K562 (cell line): ENCODE measurements at regions not wholly inside any gene's neighbourhood (a gene's known extent, or its start where the extent isn't known, plus 50 kb on each side); places are given as distances from the start of the nearest gene placed in this dataset.

ENCODE experiments used
- ATAC-seq: fragments of 200-7000 bp; cut with Tn5 transposase; 3 replicates; pipeline ENCODE4 v1.9.1; 2020; ENCODE audit warnings: moderate library complexity
- BruUV-seq: library from RNA; stranded (reverse); fragments of 400-500 nt; replicated peaks from 2 replicates; lab custom pipeline; 2021; lab: Mats Ljungman, UMichigan
- CTCF ChIA-PET: fragments of 300-600 bp; formaldehyde crosslinking; extraction: SDS; loops from one replicate; lab custom pipeline; 2021; ENCODE audit warnings: low intra/inter-chr PET ratio; lab: Yijun Ruan, JAX
- POLR2A ChIA-PET: fragments of 300-600, 350-650 bp; sonication (Branson Sonifier 250); formaldehyde crosslinking; extraction: SDS; loops from one replicate; lab custom pipeline; 2021; ENCODE audit warnings: antibody characterized with exemption, inconsistent platforms; lab: Yijun Ruan, JAX
- DNase-seq, 4 experiments: peaks; one replicate each; pipeline versions ENCODE4 v3.0.0 to v3.0.0-alpha.2; 2011 to 2018; ENCODE audit warnings: low spot score in 3 of 4, mixed read lengths in 3 of 4; ENCODE audit errors: extremely low read depth in 1 of 4
- FAIRE-seq: peaks from 2 replicates; lab custom pipeline; 2011; peaks lifted over from hg19 to GRCh38; lab: Jason Lieb, UNC
- H2AFZ ChIP-seq: 2 replicates; pipeline ENCODE4 v1.6.0; 2011; ENCODE audit warnings: low read depth, low read length, control low read depth, inconsistent platforms
- H3K27ac ChIP-seq: fragments of 200-600 bp; 3 replicates; pipeline ENCODE4 v1.8.0; 2011; ENCODE audit warnings: low read depth, mild to moderate bottlenecking, control low read depth, inconsistent platforms, low read length, moderate library complexity, mixed read lengths; ENCODE audit errors: extremely low read depth
- H3K27me3 ChIP-seq, 2 experiments: fragments of 300-600 bp in 1 of 2; 2 replicates in 1 of 2; 3 replicates in 1 of 2; pipeline versions ENCODE4 v1.6.0 to v1.8.0; 2011; ENCODE audit warnings: inconsistent platforms in 2 of 2, low read length in 2 of 2, mild to moderate bottlenecking in 1 of 2, mixed read lengths in 1 of 2, moderate library complexity in 1 of 2; ENCODE audit not compliant: control insufficient read depth in 2 of 2, insufficient read depth in 2 of 2
- H3K36me3 ChIP-seq: fragments of 300-600 bp; 3 replicates; pipeline ENCODE4 v1.8.0; 2011; ENCODE audit warnings: mild to moderate bottlenecking, low read length, inconsistent platforms; ENCODE audit not compliant: control insufficient read depth, insufficient read depth
- H3K4me1 ChIP-seq, 2 experiments: fragments of 200-600 bp in 1 of 2; replicated peaks in 1 of 2; 2 replicates in 1 of 2; 3 replicates in 1 of 2; pipeline versions ENCODE4 v1.5.1 to v1.8.0; 2011; ENCODE audit warnings: inconsistent platforms in 2 of 2, low read length in 2 of 2, mild to moderate bottlenecking in 1 of 2, mixed read lengths in 1 of 2, moderate library complexity in 1 of 2; ENCODE audit not compliant: control insufficient read depth in 2 of 2, insufficient read depth in 2 of 2
- H3K4me2 ChIP-seq: 2 replicates; pipeline ENCODE4 v1.6.1; 2011; ENCODE audit warnings: low read length, control low read depth, inconsistent platforms, mixed read lengths; ENCODE audit not compliant: insufficient read depth
- H3K4me3 ChIP-seq: fragments of 200-600 bp; sonication (generic), shearing (Covaris generic); 2 replicates; pipeline ENCODE4 v1.5.1; 2016; ENCODE audit warnings: control low read depth, inconsistent platforms
- H3K79me2 ChIP-seq: fragments of 200-600 bp; 3 replicates; pipeline ENCODE4 v1.8.0; 2011; ENCODE audit warnings: low read length, inconsistent platforms; ENCODE audit not compliant: control insufficient read depth, insufficient read depth
- H3K9ac ChIP-seq, 2 experiments: 2 replicates each; pipeline versions ENCODE4 v1.6.0 to v1.6.1; 2011; ENCODE audit warnings: low read depth in 2 of 2, low read length in 2 of 2, control low read depth in 1 of 2, inconsistent platforms in 1 of 2, mild to moderate bottlenecking in 1 of 2, mixed read lengths in 1 of 2; ENCODE audit not compliant: insufficient read depth in 1 of 2
- H3K9me1 ChIP-seq: one replicate; pipeline ENCODE4 v1.6.0; 2011; ENCODE audit warnings: inconsistent platforms, mild to moderate bottlenecking, low read length, moderate library complexity; ENCODE audit not compliant: control insufficient read depth, insufficient read depth
- H3K9me3 ChIP-seq: replicated peaks from 2 replicates; pipeline ENCODE4 v1.5.1; 2011; ENCODE audit warnings: low read depth, low read length, inconsistent platforms; ENCODE audit not compliant: control insufficient read depth, insufficient read depth
- H4K20me1 ChIP-seq: replicated peaks from 2 replicates; pipeline ENCODE4 v1.6.1; 2011; ENCODE audit warnings: low read length, inconsistent platforms, mixed read lengths; ENCODE audit not compliant: control insufficient read depth, insufficient read depth
- KDM1A ChIP-seq, 2 experiments: fragments of 450-650 bp; IDR thresholded peaks; 2 replicates each; pipeline ENCODE4 v1.6.1; 2016; ENCODE audit warnings: mild to moderate bottlenecking in 2 of 2
- NR1H2 ChIP-seq: sonication (generic); formaldehyde crosslinking; IDR thresholded peaks from 2 replicates; pipeline ENCODE4 v1.4.0; 2020; ENCODE audit warnings: mild to moderate bottlenecking, missing genetic modification reagents
- SREBF1 ChIP-seq: fragments of 150-350 bp; IDR thresholded peaks from 2 replicates; pipeline ENCODE4 v1.6.1; 2014; ENCODE audit warnings: antibody characterized with exemption, low read depth, low read length, borderline replicate concordance
- TFAP4 ChIP-seq: sonication (generic); formaldehyde crosslinking; IDR thresholded peaks from 2 replicates; pipeline ENCODE4 v1.8.0; 2022; ENCODE audit warnings: missing genetic modification reagents, mild to moderate bottlenecking, moderate library complexity, borderline replicate concordance
- TOE1 ChIP-seq, 2 experiments: fragments of 450-650 bp in 1 of 2; sonication (generic) in 1 of 2; formaldehyde crosslinking in 1 of 2; IDR thresholded peaks; 2 replicates each; pipeline versions ENCODE4 v1.7.1 to v1.8.0; 2016 to 2022; ENCODE audit warnings: borderline replicate concordance in 2 of 2, mild to moderate bottlenecking in 2 of 2, antibody characterized with exemption in 1 of 2, inconsistent platforms in 1 of 2, low read depth in 1 of 2, missing genetic modification reagents in 1 of 2, moderate library complexity in 1 of 2
- ZBTB11 ChIP-seq, 3 experiments: fragments of 200-800 bp in 1 of 3; fragments of 250-450 bp in 1 of 3; fragments of 450-650 bp in 1 of 3; sonication (Bioruptor Pico) in 1 of 3; sonication (Bioruptor generic) in 1 of 3; formaldehyde crosslinking in 1 of 3; IDR thresholded peaks; 2 replicates each; pipeline versions ENCODE4 v1.6.1 to v1.8.0; 2016 to 2022; ENCODE audit warnings: mild to moderate bottlenecking in 2 of 3, missing genetic modification characterization in 2 of 3, missing compliant biosample characterization in 1 of 3, moderate library complexity in 1 of 3
- ZBTB49 ChIP-seq: sonication (generic); formaldehyde crosslinking; IDR thresholded peaks from 2 replicates; pipeline ENCODE4 v1.8.0; 2022; ENCODE audit warnings: missing genetic modification reagents, mild to moderate bottlenecking, borderline replicate concordance
- ZNF347 ChIP-seq: fragments of 450-650 bp; formaldehyde crosslinking; IDR thresholded peaks from 2 replicates; pipeline ENCODE4 v1.4.0; 2020; ENCODE audit warnings: low read depth, mild to moderate bottlenecking, moderate library complexity
- ZNF395 ChIP-seq: fragments of 200-800 bp; sonication (Bioruptor generic); IDR thresholded peaks from 2 replicates; pipeline ENCODE4 v1.6.1; 2017; ENCODE audit warnings: missing genetic modification characterization, missing compliant biosample characterization
- ZNF778 ChIP-seq: fragments of 450-650 bp; formaldehyde crosslinking; IDR thresholded peaks from 2 replicates; pipeline ENCODE4 v1.4.0; 2020; ENCODE audit warnings: mild to moderate bottlenecking, moderate library complexity
- WGBS: fragments of 100-300 bp; shearing (Covaris generic); methylation state at CpG from one replicate; pipeline ENCODE4 v1.1.6; 2016; ENCODE audit warnings: low coverage, mixed read lengths; ENCODE audit not compliant: insufficient coverage; ENCODE audit errors: missing lambda C conversion rate; 5-methylcytosine and 5-hydroxymethylcytosine counted together
- in situ Hi-C: fragments of 300-500 bp; cut with MboI; formaldehyde crosslinking; loops from 4 replicates; pipeline ENCODE4 v1.15.0; 2018; ENCODE audit warnings: inconsistent platforms, mixed read lengths
- intact Hi-C: fragments of 100-400 bp; cut with micrococcal nuclease; formaldehyde crosslinking; loops from 2 replicates; pipeline ENCODE4 v1.14.2; 2022

- no peak for TF ChIP-seq TFAP4 (CRISPR knock-in tag)
- TF ChIP-seq, all 486 proteins: peak for 0
Measured at GRCh38 chr20:57876163-57876562, 166.3 kb upstream of the PMEPA1 start (continued).

- no peak for DNase-seq
- no peaks in the 10 kb centered on the region for H3K36me3 ChIP-seq
- H3K27me3 ChIP-seq, result peaks cover 3 to 40% of the 10 kb centered on the region in 2 experiments; a peak in 2 of 5 replicates
- no peaks in the 10 kb centered on the region for H3K4me1 ChIP-seq
- H3K27ac ChIP-seq, result no peak overlapping the region
- no peaks in the 10 kb centered on the region for H3K9me1 ChIP-seq
- no peak overlapping the region for H3K4me3 ChIP-seq
- TF ChIP-seq ZNF778, result no peak
- no peak for TF ChIP-seq ZBTB49 (CRISPR knock-in tag)
- no peak for TF ChIP-seq NR1H2 (CRISPR knock-in tag)
- TF ChIP-seq ZBTB11 (CRISPR knock-in tag; IDR thresholded peaks at IDR 0.05), result no peak
- no peak for TF ChIP-seq KDM1A (IDR thresholded peaks at IDR 0.05)
- no peak for TF ChIP-seq TOE1 (IDR thresholded peaks at IDR 0.05; ENCODE audit: borderline replicate concordance)
- no peak for TF ChIP-seq TOE1 (CRISPR knock-in tag; IDR thresholded peaks at IDR 0.05; ENCODE audit: borderline replicate concordance, low read depth)
- TF ChIP-seq ZNF395 (CRISPR knock-in tag), result no peak
- TF ChIP-seq ZNF347, result no peak
- no peak for TF ChIP-seq SREBF1
- H4K20me1 ChIP-seq, result peaks cover 4% of the 10 kb centered on the region; the same call in 1 of the 2 replicates
- CTCF ChIA-PET, result no interaction called here
- no peak overlapping the region for H3K4me2 ChIP-seq
- no TSS peak for BruUV-seq
- no peak overlapping the region for H2AFZ ChIP-seq
- no peak for ATAC-seq
- WGBS, result 0% methylated on average over 5 of the region's 7 CpGs
- POLR2A ChIA-PET, result interaction anchor here (1.1 kb wide), 1 partner anchor 10 kb away, joined by 4 read pairs; no protein-coding TSS in a partner anchor
- no peaks in the 10 kb centered on the region for H3K9me3 ChIP-seq
- no peaks in the 10 kb centered on the region for H3K79me2 ChIP-seq
- no peak for FAIRE-seq
- H3K9ac ChIP-seq, result no peak overlapping the region
- intact Hi-C loops, result no loop called here
- in situ Hi-C loops, result no loop called here
Measured at GRCh38 chr20:57874141-57874540, 164.3 kb upstream of the PMEPA1 start.
